BJ (cell line): ENCODE measurements at regions not wholly inside any gene's neighbourhood (a gene's known extent, or its start where the extent isn't known, plus 50 kb on each side); places are given as distances from the start of the nearest gene placed in this dataset.

Source experiments
- CTCF ChIA-PET: fragments of 350-600 bp; formaldehyde crosslinking; extraction: SDS; loops from one replicate; lab custom pipeline; 2021; ENCODE audit warnings: antibody characterized with exemption, inconsistent platforms; lab: Yijun Ruan, JAX
- POLR2A ChIA-PET: fragments of 300-600 bp; sonication (Branson Sonifier 250); formaldehyde crosslinking; extraction: SDS; loops from one replicate; lab custom pipeline; 2021; ENCODE audit warnings: antibody characterized with exemption; lab: Charles Lee
- DNase-seq: peaks from one replicate; pipeline ENCODE4 v3.0.0-alpha.2; 2011; ENCODE audit warnings: low read depth
- H3K27me3 ChIP-seq: 2 replicates; pipeline ENCODE4 v1.6.0; 2011; ENCODE audit warnings: low read length; ENCODE audit not compliant: control insufficient read depth, insufficient read depth
- H3K36me3 ChIP-seq: 2 replicates; pipeline ENCODE4 v1.5.1; 2011; ENCODE audit warnings: low read length; ENCODE audit not compliant: control insufficient read depth, insufficient read depth
- H3K4me3 ChIP-seq: 2 replicates; pipeline ENCODE4 v1.5.1; 2011; ENCODE audit warnings: low read depth, mild to moderate bottlenecking, control low read depth, low read length
- TF ChIP-seq, protein P1 (sequence below): IDR thresholded peaks from 2 replicates; pipeline ENCODE4 v1.5.1; 2011; ENCODE audit warnings: low read depth, mild to moderate bottlenecking, control low read depth, inconsistent platforms, low read length, moderate library complexity; ENCODE audit not compliant: insufficient read depth

DNA sequence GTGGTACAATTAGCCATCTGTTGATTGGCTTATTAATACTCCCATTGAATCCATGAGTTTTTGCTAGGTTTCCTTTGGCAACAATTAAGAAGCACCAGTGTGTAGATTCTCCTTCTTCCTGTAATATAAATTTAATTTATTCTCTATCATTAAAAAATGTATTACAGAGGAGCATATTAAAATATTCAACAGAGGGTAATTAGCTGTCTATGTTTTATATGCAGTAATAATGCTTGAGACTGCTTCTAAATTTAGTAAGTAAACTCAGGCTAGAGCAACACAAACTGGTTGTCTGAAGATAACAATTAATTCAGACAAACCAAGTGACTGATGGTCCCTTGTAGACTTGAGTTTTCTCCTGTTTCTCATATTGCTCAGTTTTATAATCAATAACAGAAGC, 192.4 kb downstream of the FAT4 start:
- POLR2A ChIA-PET, result no interaction called here
- DNase-seq, result no peak
- Histone ChIP-seq H3K36me3 (no peaks in the 10 kb centered on the region), H3K27me3 (no peaks in the 10 kb centered on the region), H3K4me3 (no peak overlapping the region)
- CTCF ChIA-PET, result no interaction called here
- TF ChIP-seq, protein P1, sequence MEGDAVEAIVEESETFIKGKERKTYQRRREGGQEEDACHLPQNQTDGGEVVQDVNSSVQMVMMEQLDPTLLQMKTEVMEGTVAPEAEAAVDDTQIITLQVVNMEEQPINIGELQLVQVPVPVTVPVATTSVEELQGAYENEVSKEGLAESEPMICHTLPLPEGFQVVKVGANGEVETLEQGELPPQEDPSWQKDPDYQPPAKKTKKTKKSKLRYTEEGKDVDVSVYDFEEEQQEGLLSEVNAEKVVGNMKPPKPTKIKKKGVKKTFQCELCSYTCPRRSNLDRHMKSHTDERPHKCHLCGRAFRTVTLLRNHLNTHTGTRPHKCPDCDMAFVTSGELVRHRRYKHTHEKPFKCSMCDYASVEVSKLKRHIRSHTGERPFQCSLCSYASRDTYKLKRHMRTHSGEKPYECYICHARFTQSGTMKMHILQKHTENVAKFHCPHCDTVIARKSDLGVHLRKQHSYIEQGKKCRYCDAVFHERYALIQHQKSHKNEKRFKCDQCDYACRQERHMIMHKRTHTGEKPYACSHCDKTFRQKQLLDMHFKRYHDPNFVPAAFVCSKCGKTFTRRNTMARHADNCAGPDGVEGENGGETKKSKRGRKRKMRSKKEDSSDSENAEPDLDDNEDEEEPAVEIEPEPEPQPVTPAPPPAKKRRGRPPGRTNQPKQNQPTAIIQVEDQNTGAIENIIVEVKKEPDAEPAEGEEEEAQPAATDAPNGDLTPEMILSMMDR, result no peak

DNA sequence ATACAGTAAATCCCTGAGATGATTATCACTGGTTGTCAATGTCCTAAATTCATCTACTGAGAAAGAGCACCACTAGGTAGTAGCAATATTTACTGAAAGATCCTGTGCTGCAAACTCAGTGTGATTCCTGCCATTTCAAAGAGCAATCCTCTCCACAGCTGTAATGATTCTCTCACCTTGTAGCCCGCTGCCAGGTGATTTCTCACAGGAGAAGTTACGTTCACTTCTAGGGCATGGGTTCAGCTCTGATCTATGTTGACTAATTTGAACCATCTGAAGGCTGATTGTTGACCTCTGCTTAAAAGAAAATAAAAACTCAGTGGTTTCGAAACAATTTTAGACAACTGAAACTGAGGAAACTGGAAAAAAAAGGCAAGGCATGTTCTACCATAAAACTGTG, 197.0 kb downstream of the FAT4 start:
- CTCF ChIA-PET, result no interaction called here
- POLR2A ChIA-PET, result no interaction called here
- TF ChIP-seq, protein P1, result no peak
- Histone ChIP-seq H3K4me3 (no peak overlapping the region), H3K36me3 (no peaks in the 10 kb centered on the region), H3K27me3 (no peaks in the 10 kb centered on the region)
- DNase-seq, result no peak

DNA sequence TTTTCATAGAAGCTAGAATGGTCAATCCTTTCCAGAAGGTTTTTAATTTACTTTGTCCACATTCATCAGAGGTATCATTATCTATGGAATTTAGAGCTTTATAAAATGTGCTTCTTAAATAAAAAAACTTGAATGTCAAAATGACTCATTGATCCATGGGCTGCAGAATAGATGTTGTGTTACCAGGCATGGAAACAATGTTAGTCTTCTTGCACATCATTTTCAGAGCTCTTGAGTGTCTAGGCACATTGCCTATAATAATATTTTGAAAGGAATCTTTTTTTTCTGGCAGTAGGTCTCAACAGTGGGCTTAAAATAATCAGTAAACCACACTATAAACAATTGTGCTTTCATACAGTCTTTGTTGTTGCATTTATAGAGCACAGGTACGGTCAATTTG, 200.3 kb downstream of the FAT4 start:
- CTCF ChIA-PET, result no interaction called here
- POLR2A ChIA-PET, result no interaction called here
- no peaks in the 10 kb centered on the region for H3K36me3 ChIP-seq
- DNase-seq, result no peak
- H3K4me3 ChIP-seq, result no peak overlapping the region
- no peaks in the 10 kb centered on the region for H3K27me3 ChIP-seq
- TF ChIP-seq, protein P1, result no peak

DNA sequence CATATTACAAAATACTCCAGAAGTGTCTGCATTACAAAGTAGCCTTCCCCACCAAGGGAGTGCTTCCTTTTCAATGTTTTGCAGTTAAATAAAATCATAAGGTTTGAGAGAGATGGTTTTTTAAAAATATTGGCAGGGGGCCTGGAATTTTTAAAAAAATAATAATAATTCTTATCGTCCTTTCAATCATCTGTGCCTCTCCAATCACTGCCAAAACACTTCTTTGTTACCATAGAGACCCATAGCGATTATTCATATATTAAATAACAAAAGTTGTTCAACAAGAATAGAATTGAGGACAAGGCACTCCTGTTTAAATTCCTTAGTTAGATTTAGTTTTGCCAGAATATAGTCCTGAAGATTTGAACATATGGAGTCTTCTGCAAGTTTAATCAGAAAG, 203.1 kb downstream of the FAT4 start:
- H3K27me3 ChIP-seq, result no peaks in the 10 kb centered on the region
- H3K4me3 ChIP-seq, result no peak overlapping the region
- ChIA-PET POLR2A (no interaction called here), CTCF (no interaction called here)
- H3K36me3 ChIP-seq, result no peaks in the 10 kb centered on the region
- DNase-seq, result no peak
- TF ChIP-seq, protein P1, result no peak

DNA sequence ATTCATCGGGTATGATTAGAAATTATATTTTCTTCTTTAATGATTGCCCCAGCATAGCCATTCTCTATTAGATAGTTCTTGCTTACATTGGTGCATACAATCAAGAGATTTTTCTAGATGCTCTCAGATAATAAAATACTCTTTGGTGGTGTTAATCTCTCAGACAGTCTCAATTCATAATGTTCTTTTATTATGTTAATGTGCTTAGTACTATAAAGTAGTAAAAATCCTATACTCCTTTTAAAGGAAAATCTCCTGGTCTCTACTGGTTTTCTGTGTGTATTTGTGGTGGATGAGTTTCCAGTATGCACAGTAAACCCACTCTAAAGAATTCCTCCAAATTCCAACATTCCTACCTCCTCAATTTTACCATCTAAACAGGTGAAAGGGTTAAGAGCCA, 203.5 kb downstream of the FAT4 start:
- Histone ChIP-seq H3K27me3 (no peaks in the 10 kb centered on the region), H3K36me3 (no peaks in the 10 kb centered on the region), H3K4me3 (no peak overlapping the region)
- TF ChIP-seq, protein P1, result no peak
- no peak for DNase-seq
- CTCF ChIA-PET, result no interaction called here
- POLR2A ChIA-PET, result no interaction called here
